Endothelial cell of umbilical vein (primary cell): ENCODE measurements at regions not wholly inside any gene's neighbourhood (a gene's known extent, or its start where the extent isn't known, plus 50 kb on each side); places are given as distances from the start of the nearest gene placed in this dataset.

Experiments used
- BruUV-seq: library from RNA; stranded (reverse); fragments of 400-500 nt; replicated peaks from 2 replicates; lab custom pipeline; 2021; lab: Mats Ljungman, UMichigan
- CTCF ChIA-PET: fragments of 300-600, 350-600 bp; sonication (Branson Sonifier 250); formaldehyde crosslinking; loops from one replicate; lab custom pipeline; 2021; ENCODE audit warnings: antibody characterized with exemption, inconsistent platforms; lab: Charles Lee
- POLR2A ChIA-PET: fragments of 300-600, 350-600 bp; sonication (Branson Sonifier 250); formaldehyde crosslinking; loops from one replicate; lab custom pipeline; 2021; ENCODE audit warnings: antibody characterized with exemption, inconsistent platforms; lab: Charles Lee
- DNase-seq: peaks from one replicate; pipeline ENCODE4 v3.0.0-alpha.2; 2011; ENCODE audit warnings: low read depth, low spot score
- FAIRE-seq: peaks from 2 replicates; lab custom pipeline; 2011; peaks lifted over from hg19 to GRCh38; lab: Jason Lieb, UNC
- H2AFZ ChIP-seq: 2 replicates; pipeline ENCODE4 v1.6.0; 2012; ENCODE audit warnings: low read depth, low read length, control low read depth, inconsistent platforms
- H3K27ac ChIP-seq: 2 replicates; pipeline ENCODE4 v1.5.1; 2011; ENCODE audit warnings: low read depth, mild to moderate bottlenecking, control low read depth, low read length, moderate library complexity; ENCODE audit not compliant: insufficient read depth
- H3K27me3 ChIP-seq, 2 experiments: 2 replicates each; pipeline versions ENCODE4 v1.6.0 to v1.6.1; 2011; ENCODE audit warnings: low read length in 2 of 2, mixed read lengths in 1 of 2; ENCODE audit not compliant: control insufficient read depth in 2 of 2, insufficient read depth in 2 of 2
- H3K36me3 ChIP-seq, 2 experiments: 2 replicates in 1 of 2; 3 replicates in 1 of 2; pipeline ENCODE4 v1.5.1; 2011; ENCODE audit warnings: low read length in 2 of 2, mild to moderate bottlenecking in 1 of 2, moderate library complexity in 1 of 2; ENCODE audit not compliant: control insufficient read depth in 2 of 2, insufficient read depth in 2 of 2; ENCODE audit errors: extremely low read depth in 1 of 2
- H3K4me1 ChIP-seq: 3 replicates; pipeline ENCODE4 v1.5.1; 2011; ENCODE audit warnings: mild to moderate bottlenecking, low read length; ENCODE audit not compliant: control insufficient read depth, insufficient read depth; ENCODE audit errors: extremely low read depth
- H3K4me2 ChIP-seq: 2 replicates; pipeline ENCODE4 v1.6.1; 2011; ENCODE audit warnings: low read length, control low read depth, mixed read lengths; ENCODE audit not compliant: insufficient read depth
- H3K4me3 ChIP-seq, 3 experiments: fragments of 200-600 bp in 1 of 3; sonication (generic), shearing (Covaris generic) in 1 of 3; replicated peaks in 1 of 3; 2 replicates each; pipeline ENCODE4 v1.5.1; 2011 to 2016; ENCODE audit warnings: control low read depth in 3 of 3, low read length in 3 of 3, mild to moderate bottlenecking in 2 of 3, inconsistent platforms in 1 of 3, low read depth in 1 of 3, moderate library complexity in 1 of 3; ENCODE audit not compliant: insufficient read depth in 1 of 3
- H3K79me2 ChIP-seq: 2 replicates; pipeline ENCODE4 v1.6.0; 2012; ENCODE audit warnings: low read length, inconsistent platforms; ENCODE audit not compliant: control insufficient read depth, insufficient read depth
- H3K9ac ChIP-seq: replicated peaks from 2 replicates; pipeline ENCODE3; 2011; ENCODE audit warnings: low read length, control low read depth; ENCODE audit not compliant: insufficient read depth; ENCODE audit errors: extremely low read depth
- H3K9me1 ChIP-seq: replicated peaks from 3 replicates; pipeline ENCODE4 v1.6.0; 2011; ENCODE audit warnings: mild to moderate bottlenecking, low read length; ENCODE audit not compliant: control insufficient read depth, insufficient read depth; ENCODE audit errors: extremely low read depth
- H3K9me3 ChIP-seq: replicated peaks from 2 replicates; pipeline ENCODE4 v1.5.1; 2012; ENCODE audit warnings: low read length, inconsistent platforms; ENCODE audit not compliant: control insufficient read depth, insufficient read depth
- H4K20me1 ChIP-seq: replicated peaks from 2 replicates; pipeline ENCODE3; 2011; ENCODE audit warnings: mild to moderate bottlenecking, low read length; ENCODE audit not compliant: control insufficient read depth, insufficient read depth; ENCODE audit errors: extremely low read depth
- CTCF ChIP-seq, 2 donors: IDR thresholded peaks; 1 replicate in 1 of 2; 2 replicates in 1 of 2; pipeline ENCODE4 v1.5.1; 2011; ENCODE audit warnings: low read length in 2 of 2, mild to moderate bottlenecking in 2 of 2, moderate library complexity in 2 of 2, control low read depth in 1 of 2, inconsistent platforms in 1 of 2, low read depth in 1 of 2; ENCODE audit not compliant: insufficient read depth in 1 of 2; ENCODE audit errors: extremely low read depth in 1 of 2
- EZH2 ChIP-seq: IDR thresholded peaks from 2 replicates; pipeline ENCODE4 v1.6.1; 2012; ENCODE audit warnings: borderline replicate concordance, low read depth, mild to moderate bottlenecking, moderate library complexity, low read length, inconsistent platforms; ENCODE audit not compliant: severe bottlenecking
- FOS ChIP-seq: IDR thresholded peaks from 2 replicates; pipeline ENCODE4 v1.6.1; 2011; ENCODE audit warnings: mild to moderate bottlenecking, low read length, moderate library complexity, borderline replicate concordance; ENCODE audit not compliant: insufficient read depth
- GATA2 ChIP-seq: IDR thresholded peaks from 2 replicates; pipeline ENCODE4 v1.7.0; 2011; ENCODE audit warnings: low read depth, mild to moderate bottlenecking, moderate library complexity, mixed read lengths, low read length; ENCODE audit not compliant: insufficient read length, insufficient read depth
- JUN ChIP-seq: IDR thresholded peaks from 2 replicates; pipeline ENCODE4 v1.6.1; 2011; ENCODE audit warnings: borderline replicate concordance, low read depth; ENCODE audit not compliant: insufficient read length, insufficient read depth
- MAX ChIP-seq: IDR thresholded peaks from 2 replicates; pipeline ENCODE4 v1.6.1; 2011; ENCODE audit not compliant: insufficient read depth, insufficient read length
- MYC ChIP-seq: IDR thresholded peaks from one replicate; pipeline ENCODE4 v1.6.1; 2011; ENCODE audit warnings: mild to moderate bottlenecking, low read depth, low read length
- POLR2A ChIP-seq: IDR thresholded peaks from 2 replicates; pipeline ENCODE4 v1.6.1; 2012; ENCODE audit warnings: low read depth, mild to moderate bottlenecking, control low read depth, low read length
- POLR2AphosphoS5 ChIP-seq: IDR thresholded peaks from 2 replicates; pipeline ENCODE4 v1.6.1; 2012; ENCODE audit warnings: low read depth, mild to moderate bottlenecking, control low read depth, low read length, moderate library complexity; ENCODE audit not compliant: insufficient read depth
- dilution Hi-C: fragments of 300-500 bp; cut with MboI; formaldehyde crosslinking; loops from one replicate; pipeline ENCODE4 v1.15.0; 2019; ENCODE audit warnings: low sequenced_read_pairs; ENCODE audit not compliant: extremely low pct_ligation_motif_present
- intact Hi-C: fragments of 100-400 bp; cut with micrococcal nuclease; formaldehyde crosslinking; loops from one replicate; pipeline ENCODE4 v1.10.0; 2022

GRCh38 chr1:63143482-63143881 lies 178.9 kb upstream of the FOXD3 start:
- Histone ChIP-seq H3K4me2 (no peak overlapping the region), H3K36me3 (no peaks in the 10 kb centered on the region), H2AFZ (no peak overlapping the region), H3K27me3 (peaks cover 0 to 1% of the 10 kb centered on the region in 2 experiments), H3K9me3 (no peaks in the 10 kb centered on the region), H3K27ac (no peak overlapping the region), H3K4me3 (no peak overlapping the region), H3K9me1 (no peaks in the 10 kb centered on the region), H4K20me1 (no peaks in the 10 kb centered on the region), H3K79me2 (no peaks in the 10 kb centered on the region), H3K4me1 (no peaks in the 10 kb centered on the region), H3K9ac (no peak overlapping the region)
- CTCF ChIA-PET = no interaction called here
- FAIRE-seq (no peak), DNase-seq (no peak)
- TF ChIP-seq MYC = no peak
- no peak for TF ChIP-seq MAX
- no peak for TF ChIP-seq EZH2
- TF ChIP-seq GATA2 = no peak
- TF ChIP-seq POLR2AphosphoS5 = no peak
- TF ChIP-seq CTCF (IDR thresholded peaks at IDR 0.05; ENCODE audit: extremely low read depth in 1 of 2, insufficient read depth in 1 of 2, low read depth in 1 of 2, low read length in 2 of 2) = no peak
- TF ChIP-seq FOS = no peak
- TF ChIP-seq JUN = no peak
- no peak for TF ChIP-seq POLR2A
- intact Hi-C loops = no loop called here
- dilution Hi-C loops = no loop called here
- no TSS peak for BruUV-seq
- POLR2A ChIA-PET = no interaction called here
